AG09319 (cell line): ENCODE measurements at regions not wholly inside any gene's neighbourhood (a gene's known extent, or its start where the extent isn't known, plus 50 kb on each side); places are given as distances from the start of the nearest gene placed in this dataset.
"Not testable (repeated sequence)": the region's sequence is repeated elsewhere in the genome, so short reads cannot be mapped to it uniquely, and the experiment has no call there.

Experiments
- DNase-seq: peaks from one replicate; pipeline ENCODE4 v3.0.0-alpha.2; 2010; ENCODE audit warnings: low read depth; ENCODE audit errors: extremely low read depth
- TF ChIP-seq, protein P1 (sequence below): IDR thresholded peaks from 2 replicates; pipeline ENCODE4 v1.5.1; 2011; ENCODE audit warnings: low read depth, mild to moderate bottlenecking, inconsistent platforms, low read length, moderate library complexity

DNA sequence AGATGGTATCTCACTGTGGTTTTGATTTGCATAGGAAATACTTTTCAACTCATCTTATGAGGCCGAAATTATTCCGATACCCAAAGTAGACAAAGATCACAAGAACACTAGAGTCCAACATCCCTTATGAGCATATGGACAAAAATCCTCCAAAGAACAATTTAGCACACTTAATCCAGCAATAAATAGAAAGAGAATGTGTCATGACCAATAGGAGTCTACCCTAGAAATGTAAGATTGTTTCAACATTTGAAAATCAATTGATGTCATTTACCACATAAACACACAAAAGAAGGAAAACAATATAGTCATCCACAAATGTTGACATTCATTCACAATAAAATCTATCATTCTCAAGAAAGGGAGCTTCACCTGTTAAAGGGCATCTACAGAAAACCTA lies 307.8 kb upstream of the SMIM21 start:
- TF ChIP-seq, protein P1, sequence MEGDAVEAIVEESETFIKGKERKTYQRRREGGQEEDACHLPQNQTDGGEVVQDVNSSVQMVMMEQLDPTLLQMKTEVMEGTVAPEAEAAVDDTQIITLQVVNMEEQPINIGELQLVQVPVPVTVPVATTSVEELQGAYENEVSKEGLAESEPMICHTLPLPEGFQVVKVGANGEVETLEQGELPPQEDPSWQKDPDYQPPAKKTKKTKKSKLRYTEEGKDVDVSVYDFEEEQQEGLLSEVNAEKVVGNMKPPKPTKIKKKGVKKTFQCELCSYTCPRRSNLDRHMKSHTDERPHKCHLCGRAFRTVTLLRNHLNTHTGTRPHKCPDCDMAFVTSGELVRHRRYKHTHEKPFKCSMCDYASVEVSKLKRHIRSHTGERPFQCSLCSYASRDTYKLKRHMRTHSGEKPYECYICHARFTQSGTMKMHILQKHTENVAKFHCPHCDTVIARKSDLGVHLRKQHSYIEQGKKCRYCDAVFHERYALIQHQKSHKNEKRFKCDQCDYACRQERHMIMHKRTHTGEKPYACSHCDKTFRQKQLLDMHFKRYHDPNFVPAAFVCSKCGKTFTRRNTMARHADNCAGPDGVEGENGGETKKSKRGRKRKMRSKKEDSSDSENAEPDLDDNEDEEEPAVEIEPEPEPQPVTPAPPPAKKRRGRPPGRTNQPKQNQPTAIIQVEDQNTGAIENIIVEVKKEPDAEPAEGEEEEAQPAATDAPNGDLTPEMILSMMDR, result no peak
- DNase-seq, result no peak

DNA sequence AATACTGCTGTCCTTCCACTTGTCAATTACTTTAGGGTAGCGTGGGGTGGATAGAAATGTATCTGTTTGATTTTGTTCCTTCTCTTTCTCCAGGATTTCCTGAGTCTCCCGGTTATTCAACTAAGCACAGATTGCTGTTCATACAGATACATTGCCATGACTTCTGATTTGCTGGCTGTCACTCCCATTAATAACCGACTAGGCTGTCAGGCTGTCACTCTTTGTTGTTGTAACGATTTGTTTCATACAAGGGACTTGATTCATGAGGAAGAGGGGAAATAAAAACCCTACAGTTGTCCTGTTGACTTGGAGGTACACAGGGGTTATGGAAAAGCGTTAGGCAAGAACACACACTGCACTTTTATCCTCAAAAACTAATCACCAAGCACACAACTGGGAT lies 302.7 kb upstream of the SMIM21 start:
- no peak for DNase-seq
- TF ChIP-seq, protein P1, result no peak

DNA sequence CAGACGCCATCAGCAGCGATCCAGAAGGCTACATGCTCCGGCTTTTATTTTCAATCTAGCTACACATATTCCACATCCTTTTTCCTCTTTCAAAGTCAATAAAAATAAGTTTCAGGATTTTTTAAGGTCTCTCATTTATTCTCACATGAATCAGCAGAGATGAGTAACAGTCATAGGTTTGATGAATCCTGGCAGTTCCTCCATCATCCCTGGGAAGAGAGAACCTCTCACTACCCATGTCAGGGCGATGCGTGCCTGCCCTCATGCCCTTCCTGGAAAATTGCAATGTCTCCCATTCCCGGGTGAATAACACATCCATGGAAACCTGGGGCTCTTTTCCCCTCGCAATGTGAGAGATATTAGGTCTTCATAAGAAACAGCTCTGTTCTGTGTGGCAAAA lies 301.1 kb upstream of the SMIM21 start:
- TF ChIP-seq, protein P1, result no peak
- DNase-seq, result no peak

DNA sequence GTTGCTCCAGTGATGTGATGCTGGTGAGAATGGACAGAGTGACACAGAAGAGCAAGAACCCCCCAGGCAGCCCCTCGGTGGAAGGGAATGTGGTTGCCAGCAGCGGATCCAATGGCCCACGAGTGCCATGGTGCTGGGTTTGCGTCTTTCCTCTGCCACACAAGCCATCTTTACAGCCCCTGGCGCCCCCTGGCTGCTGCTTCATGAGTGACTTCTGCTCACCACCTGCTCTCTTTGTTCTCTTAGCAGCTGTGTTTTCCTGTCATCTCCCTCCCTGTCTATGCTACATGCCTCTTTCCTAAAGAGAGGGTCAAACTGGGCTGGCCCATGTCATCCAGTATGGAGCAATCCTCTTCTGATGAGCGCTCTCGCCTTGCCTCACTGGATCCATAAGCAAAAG lies 300.0 kb upstream of the SMIM21 start:
- TF ChIP-seq, protein P1, result peak; percentile 50
- no peak for DNase-seq

DNA sequence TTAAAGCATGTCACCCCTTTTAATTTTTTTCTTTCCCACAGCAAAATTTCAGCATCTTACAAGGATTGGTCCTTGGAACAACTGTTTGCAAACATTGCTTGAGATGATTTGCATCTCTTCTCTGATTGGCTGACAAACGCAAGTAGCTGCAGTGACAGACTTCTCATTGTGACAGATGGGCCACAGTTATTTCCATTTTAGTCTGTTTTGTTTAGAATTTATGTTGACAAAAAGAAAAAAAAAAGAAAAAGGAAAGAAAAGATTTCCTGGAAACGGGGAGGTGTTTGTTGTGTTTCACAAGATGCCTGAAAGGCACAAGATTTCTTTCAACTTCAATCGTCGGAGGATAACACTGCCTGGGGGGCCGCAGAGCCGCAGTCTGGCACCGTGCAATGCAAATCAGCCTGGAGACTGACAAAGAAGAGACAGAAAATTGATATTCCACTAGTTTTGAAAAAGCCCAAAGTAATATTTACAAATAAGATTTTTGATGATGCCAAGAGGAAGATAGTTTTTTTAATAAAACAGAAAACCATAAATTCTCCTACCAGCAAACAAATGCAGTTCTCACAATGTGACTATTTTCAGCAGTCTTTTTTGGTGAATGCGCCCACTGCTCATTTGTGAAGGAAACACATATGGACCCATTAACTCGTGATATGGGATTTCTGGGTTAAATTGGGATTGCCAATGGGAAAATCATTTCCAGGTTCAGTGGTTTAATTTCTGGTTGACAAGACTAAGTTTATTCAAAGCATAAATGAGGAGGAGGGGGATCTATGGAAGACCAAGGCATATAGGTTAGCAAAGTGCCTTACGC lies 296.2 kb upstream of the SMIM21 start:
- no peak for DNase-seq
- TF ChIP-seq, protein P1, result no peak

DNA sequence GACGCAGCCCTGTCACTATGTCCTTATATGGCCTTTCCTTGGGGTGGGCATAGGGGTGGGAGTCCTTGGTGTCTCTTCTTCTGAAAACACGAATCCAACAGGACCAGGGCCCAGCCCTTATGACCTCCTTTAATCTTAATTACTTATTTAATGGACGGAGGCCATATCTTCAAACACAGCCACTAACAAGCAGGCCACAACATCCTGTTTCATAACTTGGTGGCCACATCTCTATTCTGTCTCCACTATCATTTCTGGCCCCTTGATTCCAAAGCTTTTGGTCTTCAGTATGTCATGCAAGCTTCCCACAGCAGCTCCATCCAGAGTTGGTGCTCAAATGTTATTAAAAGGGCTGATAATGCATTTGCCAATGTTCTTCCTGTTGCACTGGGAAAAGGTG lies 287.3 kb upstream of the SMIM21 start:
- TF ChIP-seq, protein P1, result no peak
- DNase-seq, result no peak

DNA sequence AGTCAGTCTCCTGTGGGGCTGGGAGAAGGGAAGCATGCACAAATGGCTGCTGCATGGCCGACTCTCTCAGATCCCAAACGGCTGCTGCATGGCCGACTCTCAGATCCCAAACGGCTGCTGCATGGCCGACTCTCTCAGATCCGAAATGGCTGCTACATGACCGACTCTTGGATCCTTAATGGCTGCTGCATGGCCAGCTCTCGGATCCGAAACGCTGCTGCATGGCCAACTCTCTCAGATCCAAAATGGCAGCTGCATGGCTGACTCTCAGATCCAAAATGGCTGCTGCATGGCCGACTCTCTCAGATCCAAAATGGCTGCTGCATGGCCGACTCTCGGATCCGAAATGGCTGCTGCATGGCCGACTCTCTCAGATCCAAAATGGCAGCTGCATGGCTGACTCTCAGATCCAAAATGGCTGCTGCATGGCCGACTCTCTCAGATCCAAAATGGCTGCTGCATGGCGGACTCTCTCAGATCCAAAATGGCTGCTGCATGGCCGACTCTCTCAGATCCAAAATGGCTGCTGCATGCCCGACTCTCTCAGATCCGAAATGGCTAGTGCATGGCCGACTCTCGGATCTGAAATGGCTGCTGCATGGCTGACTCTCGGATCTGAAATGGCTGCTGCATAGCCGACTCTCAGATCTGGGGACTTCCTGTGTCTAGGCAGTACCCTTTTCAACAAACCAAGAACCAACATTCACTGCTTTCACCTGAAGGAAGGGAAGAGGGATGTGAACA lies 284.8 kb upstream of the SMIM21 start:
- not testable (repeated sequence) for DNase-seq
